Panc1 (cell line): ENCODE measurements at regions not wholly inside any gene's neighbourhood (a gene's known extent, or its start where the extent isn't known, plus 50 kb on each side); places are given as distances from the start of the nearest gene placed in this dataset.

ENCODE experiments used
- ATAC-seq: fragments of 200-7000 bp; cut with Tn5 transposase; 2 replicates; pipeline ENCODE4 v1.9.1; 2020; ENCODE audit warnings: mild to moderate bottlenecking, moderate library complexity
- BruUV-seq: library from RNA; stranded (reverse); fragments of 400-500 nt; replicated peaks from 2 replicates; lab custom pipeline; 2021; lab: Mats Ljungman, UMichigan
- CTCF ChIA-PET: fragments of 300-600 bp; sonication (Branson Sonifier 250); formaldehyde crosslinking; loops from one replicate; lab custom pipeline; 2022; ENCODE audit warnings: antibody characterized with exemption; lab: Charles Lee
- POLR2A ChIA-PET: fragments of 300-600 bp; sonication (Branson Sonifier 250); formaldehyde crosslinking; loops from one replicate; lab custom pipeline; 2022; ENCODE audit warnings: antibody characterized with exemption; lab: Charles Lee
- DNase-seq: peaks from one replicate; pipeline ENCODE4 v3.0.0-alpha.2; 2010; ENCODE audit warnings: low read depth, low spot score
- H3K27ac ChIP-seq: 2 replicates; pipeline ENCODE4 v1.5.1; 2011; ENCODE audit warnings: mild to moderate bottlenecking, low read length, inconsistent platforms
- H3K27me3 ChIP-seq: fragments of 200-500 bp; sonication (Bioruptor generic); 2 replicates; pipeline ENCODE4 v1.6.0; 2014; ENCODE audit warnings: low read length, inconsistent platforms; ENCODE audit not compliant: control insufficient read depth, insufficient read depth
- H3K36me3 ChIP-seq: fragments of 200-500 bp; sonication (Bioruptor generic); 2 replicates; pipeline ENCODE4 v1.5.1; 2014; ENCODE audit warnings: inconsistent platforms, mild to moderate bottlenecking, low read length, moderate library complexity; ENCODE audit not compliant: control insufficient read depth, insufficient read depth
- H3K4me1 ChIP-seq: 2 replicates; pipeline ENCODE4 v1.5.1; 2011; ENCODE audit warnings: inconsistent platforms, mild to moderate bottlenecking, low read length, moderate library complexity; ENCODE audit not compliant: control insufficient read depth, insufficient read depth
- H3K4me3 ChIP-seq, 2 experiments: 2 replicates each; pipeline ENCODE4 v1.5.1; 2011 to 2012; ENCODE audit warnings: low read depth in 2 of 2, low read length in 2 of 2, mild to moderate bottlenecking in 2 of 2, inconsistent platforms in 1 of 2, moderate library complexity in 1 of 2
- H3K9me3 ChIP-seq: fragments of 200-500 bp; sonication (Bioruptor generic); 2 replicates; pipeline ENCODE4 v1.5.1; 2014; ENCODE audit warnings: low read depth, mild to moderate bottlenecking, inconsistent platforms, low read length, moderate library complexity; ENCODE audit not compliant: control insufficient read depth, insufficient read depth
- CTCF ChIP-seq: fragments of 450-650 bp; IDR thresholded peaks from 2 replicates; pipeline ENCODE4 v1.5.1; 2017; ENCODE audit warnings: mild to moderate bottlenecking
- POLR2AphosphoS5 ChIP-seq: IDR thresholded peaks from 2 replicates; pipeline ENCODE4 v1.6.1; 2012; ENCODE audit warnings: mild to moderate bottlenecking, low read depth, low read length, moderate library complexity
- REST ChIP-seq, 2 experiments: IDR thresholded peaks; 2 replicates each; pipeline ENCODE4 v1.6.1; 2011 to 2012; ENCODE audit warnings: low read depth in 2 of 2, control low read depth in 1 of 2, low read length in 1 of 2, mild to moderate bottlenecking in 1 of 2, moderate library complexity in 1 of 2; ENCODE audit not compliant: insufficient read depth in 1 of 2
- SIN3A ChIP-seq: IDR thresholded peaks from 2 replicates; pipeline ENCODE4 v1.6.1; 2012; ENCODE audit warnings: low read depth, mild to moderate bottlenecking, low read length, moderate library complexity, borderline replicate concordance; ENCODE audit not compliant: insufficient read depth
- TCF7L2 ChIP-seq: IDR thresholded peaks from 2 replicates; pipeline ENCODE4 v1.6.1; 2011; ENCODE audit warnings: mild to moderate bottlenecking, low read depth, low read length, inconsistent platforms
- in situ Hi-C: cut with HindIII; loops from 2 replicates; pipeline ENCODE4 v1.10.0; 2016; ENCODE audit warnings: low sequenced_read_pairs, low pct_unique_long_range_greater_than_20kb
- intact Hi-C: fragments of 100-400 bp; cut with micrococcal nuclease; formaldehyde crosslinking; loops from one replicate; pipeline ENCODE4 v1.10.0; 2022; ENCODE audit not compliant: unreplicated experiment

DNA sequence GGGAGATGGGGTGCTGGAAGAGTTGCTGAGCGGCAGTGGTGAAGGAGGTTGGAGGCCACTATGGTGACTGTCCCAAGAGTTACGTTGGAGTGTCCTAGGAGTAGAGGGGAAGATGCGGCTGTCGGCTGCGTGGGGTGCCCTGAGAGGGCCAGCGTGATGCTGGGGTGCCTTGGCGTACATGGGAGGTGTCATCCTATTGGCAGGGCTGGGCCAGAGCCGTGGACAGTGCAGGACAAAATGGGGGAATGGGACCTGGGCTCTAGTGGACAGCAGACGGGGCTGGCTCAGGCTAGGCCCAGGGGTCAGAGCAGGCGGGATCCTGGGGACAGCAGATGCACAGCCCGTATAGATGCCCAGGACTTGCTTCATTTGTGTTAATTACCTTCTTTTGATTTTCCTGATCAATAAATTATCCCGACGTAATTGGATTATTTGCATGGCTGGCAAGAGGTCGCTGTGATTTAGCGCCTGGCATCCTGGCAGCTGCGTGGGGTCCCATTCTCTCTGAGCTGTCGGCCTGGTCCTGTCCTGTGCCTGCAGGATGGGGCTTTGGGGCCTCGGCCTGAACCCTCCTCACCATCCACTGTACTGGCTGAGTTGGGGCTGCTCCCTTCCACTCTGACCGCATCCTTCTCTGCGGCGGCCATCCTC, 203.9 kb upstream of the C14orf180 start:
- BruUV-seq, result no TSS peak
- H3K4me3 ChIP-seq, result no peak overlapping the region
- H3K27ac ChIP-seq, result no peak overlapping the region
- no peaks in the 10 kb centered on the region for H3K36me3 ChIP-seq
- DNase-seq (no peak), ATAC-seq (no peak)
- in situ Hi-C loops (no loop called here), intact Hi-C loops (no loop called here)
- no peaks in the 10 kb centered on the region for H3K9me3 ChIP-seq
- ChIA-PET CTCF (no interaction called here), POLR2A (no interaction called here)
- H3K4me1 ChIP-seq, result no peaks in the 10 kb centered on the region
- no peaks in the 10 kb centered on the region; the same call in 1 of the 2 replicates for H3K27me3 ChIP-seq
- no peak for TF ChIP-seq POLR2AphosphoS5
- TF ChIP-seq TCF7L2, result no peak
- TF ChIP-seq CTCF, result no peak
- TF ChIP-seq SIN3A, result no peak

- no peak overlapping the region for H3K27ac ChIP-seq
- DNase-seq, result no peak
- no peaks in the 10 kb centered on the region; the same call in 1 of the 2 replicates for H3K27me3 ChIP-seq
- no TSS peak for BruUV-seq
- TF ChIP-seq POLR2AphosphoS5 (no peak), TCF7L2 (no peak), SIN3A (no peak)
- H3K4me1 ChIP-seq, result no peaks in the 10 kb centered on the region
- peaks cover 3% of the 10 kb centered on the region; the same call in 1 of the 2 replicates for H3K9me3 ChIP-seq
- no peaks in the 10 kb centered on the region for H3K36me3 ChIP-seq
- no peak for ATAC-seq
- H3K4me3 ChIP-seq, result no peak overlapping the region
- in situ Hi-C loops (no loop called here), intact Hi-C loops (no loop called here)
- POLR2A ChIA-PET, result no interaction called here
- CTCF ChIA-PET, result no interaction called here
Observed at GRCh38 chr14:104376202-104377140, 203.1 kb upstream of the C14orf180 start.

DNA sequence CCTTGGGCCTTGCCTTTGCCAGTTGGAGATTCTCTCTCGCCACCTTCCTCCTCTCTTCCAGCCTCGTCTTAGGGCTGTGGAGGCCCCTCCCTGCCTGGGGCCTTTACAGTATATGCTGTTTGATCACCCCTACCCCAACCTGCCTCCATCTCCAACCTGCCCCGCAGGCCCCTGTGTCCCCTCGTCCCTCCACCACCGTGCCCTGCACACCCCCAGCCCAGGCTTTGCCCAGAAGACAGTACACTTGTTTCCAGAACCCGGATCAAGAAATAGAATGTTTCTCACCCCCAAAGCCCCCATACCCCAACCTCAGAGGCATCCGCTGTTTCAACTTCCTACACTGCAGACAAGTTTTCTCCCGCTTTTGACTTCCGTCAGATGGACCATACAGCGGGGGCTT, 202.3 kb upstream of the C14orf180 start:
- intact Hi-C loops, result no loop called here
- H3K36me3 ChIP-seq, result no peaks in the 10 kb centered on the region
- ChIA-PET CTCF (no interaction called here), POLR2A (no interaction called here)
- in situ Hi-C loops, result no loop called here
- TF ChIP-seq SIN3A (no peak), POLR2AphosphoS5 (no peak), REST (IDR thresholded peaks at IDR 0.05; ENCODE audit: insufficient read depth in 1 of 2, low read depth in 2 of 2, low read length in 1 of 2) (no peak), CTCF (no peak), TCF7L2 (no peak)
- ATAC-seq, result no peak
- H3K27ac ChIP-seq, result no peak overlapping the region
- no TSS peak for BruUV-seq
- no peaks in the 10 kb centered on the region; the same call in 1 of the 2 replicates for H3K27me3 ChIP-seq
- no peaks in the 10 kb centered on the region for H3K4me1 ChIP-seq
- H3K9me3 ChIP-seq, result peaks cover 3% of the 10 kb centered on the region; the same call in 1 of the 2 replicates
- no peak overlapping the region for H3K4me3 ChIP-seq
- no peak for DNase-seq
